ENCODE measurements at regions not wholly inside any gene's neighbourhood (a gene's known extent, or its start where the extent isn't known, plus 50 kb on each side); places are given as distances from the start of the nearest gene placed in this dataset.

DNA sequence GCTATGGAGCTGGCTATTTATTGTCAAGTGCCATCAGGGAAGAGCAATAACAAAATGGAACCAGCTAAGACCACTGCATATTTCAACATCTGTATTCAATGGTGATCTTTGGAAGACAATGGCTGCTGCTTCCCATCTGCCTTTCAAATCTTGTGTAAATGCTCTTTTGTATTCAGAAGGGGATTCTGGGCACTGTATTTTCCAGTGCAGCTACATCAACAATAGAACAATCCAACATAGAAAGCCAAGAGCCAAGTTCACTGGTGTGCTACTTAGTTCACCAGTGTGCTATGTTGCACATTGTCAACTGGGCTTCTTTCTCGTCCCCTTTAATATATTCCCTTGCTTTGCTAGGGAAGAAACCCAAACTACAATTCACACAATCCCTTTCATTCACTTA, 128.8 kb upstream of the OR4E1 start:
- no peak overlapping the region for H3K14ac ChIP-seq (ENCODE audit: insufficient read length)
- no peak overlapping the region for H4K91ac ChIP-seq (replicated peaks; ENCODE audit: insufficient read length, low read length)
- POLR2A ChIA-PET (ENCODE audit: partially characterized antibody), result no interaction called here
- no peaks in the 10 kb centered on the region for H3K9me3 ChIP-seq (ENCODE audit: insufficient read depth in 2 of 2, low read depth in 1 of 2, low read length in 1 of 2)
- CTCF ChIA-PET (ENCODE audit: partially characterized antibody), result interaction anchor here (0.6 to 1.6 kb wide), 3 partner anchors 22 to 116 kb away, joined by 3 to 4 read pairs (median 3); no protein-coding TSS in a partner anchor
- H3K27me3 ChIP-seq (replicated peaks in 1 of 4; ENCODE audit: control insufficient read depth in 3 of 4, extremely low read depth in 1 of 4, insufficient read depth in 3 of 4, low read length in 3 of 4), result no peaks in the 10 kb centered on the region
- H2BK12ac ChIP-seq (ENCODE audit: low read depth, low read length), result no peak overlapping the region
- no peak overlapping the region for H4K8ac ChIP-seq (ENCODE audit: extremely low read depth, insufficient read depth, low read length)
- no peak overlapping the region for H2AFZ ChIP-seq (ENCODE audit: low read length)
- DNase-seq (ENCODE audit: low read depth in 1 of 2, low spot score in 2 of 2) (no peak), FAIRE-seq (no peak)
- no peak for TF ChIP-seq JUN (IDR thresholded peaks at IDR 0.05; ENCODE audit: low read depth, low read length)
- TF ChIP-seq POU5F1 (IDR thresholded peaks at IDR 0.05; ENCODE audit: low read depth, low read length), result no peak
- TF ChIP-seq RFX5 (IDR thresholded peaks at IDR 0.05; ENCODE audit: borderline replicate concordance, low read depth, low read length), result no peak
- no peak for TF ChIP-seq BACH1 (IDR thresholded peaks at IDR 0.05; ENCODE audit: low read length)
- TF ChIP-seq SP2 (IDR thresholded peaks at IDR 0.05; ENCODE audit: low read length), result no peak
- TF ChIP-seq GABPA (IDR thresholded peaks at IDR 0.05; ENCODE audit: borderline replicate concordance, insufficient read depth, low read length), result no peak
- TF ChIP-seq POLR2A (IDR thresholded peaks at IDR 0.05; ENCODE audit: control extremely low read depth in 1 of 2, low read depth in 2 of 2, low read length in 2 of 2), result no peak
- TF ChIP-seq EP300 (IDR thresholded peaks at IDR 0.05; ENCODE audit: borderline replicate concordance in 1 of 2, low read depth in 2 of 2, low read length in 2 of 2), result no peak
- TF ChIP-seq RAD21 (IDR thresholded peaks at IDR 0.05 in 1 of 2, conservative IDR thresholded peaks at IDR 0.05 in 1 of 2; ENCODE audit: low read depth in 2 of 2, low read length in 2 of 2), result no peak
- TF ChIP-seq CREB1 (IDR thresholded peaks at IDR 0.05), result no peak
- TF ChIP-seq RNF2 (IDR thresholded peaks at IDR 0.05; ENCODE audit: borderline replicate concordance, low read depth, low read length, missing control alignments, poor library complexity, severe bottlenecking), result no peak
- TF ChIP-seq SRF (IDR thresholded peaks at IDR 0.05; ENCODE audit: low read depth, low read length), result no peak
- TF ChIP-seq SUZ12 (IDR thresholded peaks at IDR 0.05; ENCODE audit: low read length), result no peak
- TF ChIP-seq SIX5 (IDR thresholded peaks at IDR 0.05; ENCODE audit: low read depth, low read length), result no peak
- no peak for TF ChIP-seq TAF7 (optimal IDR thresholded peaks at IDR 0.05; ENCODE audit: borderline replicate concordance, low read depth, low read length)
- H3K27ac ChIP-seq (ENCODE audit: low read depth, low read length), result no peak overlapping the region
- no peaks in the 10 kb centered on the region for H3K79me2 ChIP-seq (ENCODE audit: control insufficient read depth in 1 of 2, insufficient read depth in 2 of 2, low read length in 2 of 2)
- no peak overlapping the region for H3K4me3 ChIP-seq (ENCODE audit: extremely low read depth in 1 of 4, insufficient read depth in 2 of 4, low read depth in 3 of 4, low read length in 4 of 4)
- no peak overlapping the region for H2AK5ac ChIP-seq (ENCODE audit: low read depth, low read length)
- no peak overlapping the region for H3K4me2 ChIP-seq (ENCODE audit: insufficient read depth in 1 of 2, low read depth in 2 of 2, low read length in 2 of 2)
- H3K36me3 ChIP-seq (ENCODE audit: control insufficient read depth in 2 of 4, insufficient read depth in 4 of 4, low read length in 3 of 4), result no peaks in the 10 kb centered on the region
- H4K20me1 ChIP-seq (replicated peaks in 1 of 2; ENCODE audit: control insufficient read depth in 1 of 2, insufficient read depth in 2 of 2, low read length in 2 of 2), result no peaks in the 10 kb centered on the region
- H3K23me2 ChIP-seq (ENCODE audit: low read depth, low read length), result no peaks in the 10 kb centered on the region
- no peak overlapping the region for H2BK5ac ChIP-seq (ENCODE audit: low read depth, low read length)
- H3K23ac ChIP-seq (ENCODE audit: insufficient read length), result no peak overlapping the region
- H2BK20ac ChIP-seq (ENCODE audit: low read length), result no peak overlapping the region
- no peak overlapping the region for H3K56ac ChIP-seq (replicated peaks; ENCODE audit: insufficient read length, low read depth, low read length)
- H4K5ac ChIP-seq (ENCODE audit: insufficient read length, low read depth, low read length), result no peak overlapping the region
- H2BK15ac ChIP-seq (ENCODE audit: low read length), result no peak overlapping the region
- H3K4ac ChIP-seq (replicated peaks; ENCODE audit: insufficient read length, low read depth, low read length), result no peak overlapping the region
- no peak overlapping the region for H2BK120ac ChIP-seq (replicated peaks; ENCODE audit: low read depth, low read length)
- peaks cover 0 to 2% (median 0%) of the 10 kb centered on the region in 4 experiments; a peak in 2 of 7 replicates for H3K4me1 ChIP-seq (replicated peaks in 1 of 4; ENCODE audit: control insufficient read depth in 3 of 4, insufficient read depth in 4 of 4, low read length in 3 of 4)
- 95% methylated on average over 1 of the region's 1 CpG; no CpG with 5 or more reads in 1 of the 2 experiments for WGBS, 2 experiments (ENCODE audit: extremely low coverage in 1 of 2, insufficient coverage in 1 of 2, insufficient read length in 1 of 2, insufficient replicate concordance in 2 of 2, low coverage in 1 of 2, low lambda C conversion rate in 2 of 2, missing lambda C conversion rate in 1 of 2)
- no peak overlapping the region for H3K18ac ChIP-seq (ENCODE audit: extremely low read depth, low read length)
- H3K79me1 ChIP-seq (ENCODE audit: low read depth, low read length), result no peaks in the 10 kb centered on the region
- H3K9ac ChIP-seq (replicated peaks in 1 of 4; ENCODE audit: extremely low read depth in 1 of 4, low read depth in 3 of 4, low read length in 3 of 4), result no peak overlapping the region
